GM12891 (cell line): ENCODE measurements at regions not wholly inside any gene's neighbourhood (a gene's known extent, or its start where the extent isn't known, plus 50 kb on each side); places are given as distances from the start of the nearest gene placed in this dataset.

Experiments
- PAX5 ChIP-seq: IDR thresholded peaks from 2 replicates; pipeline ENCODE4 v1.6.1; 2011; ENCODE audit warnings: low read length, moderate library complexity, mild to moderate bottlenecking; ENCODE audit not compliant: insufficient read depth, severe bottlenecking
- POLR2A ChIP-seq: IDR thresholded peaks from 2 replicates; pipeline ENCODE4 v1.6.1; 2011; ENCODE audit warnings: low read depth, low read length, control low read depth
- POLR2AphosphoS5 ChIP-seq: IDR thresholded peaks from 2 replicates; pipeline ENCODE4 v1.6.1; 2011; ENCODE audit warnings: low read depth, low read length, control low read depth
- POU2F2 ChIP-seq: IDR thresholded peaks from 2 replicates; pipeline ENCODE4 v1.6.1; 2011; ENCODE audit warnings: low read depth, mild to moderate bottlenecking, control low read depth, low read length, moderate library complexity
- SPI1 ChIP-seq: IDR thresholded peaks from 2 replicates; pipeline ENCODE4 v1.6.1; 2011; ENCODE audit warnings: low read depth, low read length, control low read depth
- TAF1 ChIP-seq: IDR thresholded peaks from 2 replicates; pipeline ENCODE4 v1.6.1; 2011; ENCODE audit warnings: low read depth, low read length, control low read depth

DNA sequence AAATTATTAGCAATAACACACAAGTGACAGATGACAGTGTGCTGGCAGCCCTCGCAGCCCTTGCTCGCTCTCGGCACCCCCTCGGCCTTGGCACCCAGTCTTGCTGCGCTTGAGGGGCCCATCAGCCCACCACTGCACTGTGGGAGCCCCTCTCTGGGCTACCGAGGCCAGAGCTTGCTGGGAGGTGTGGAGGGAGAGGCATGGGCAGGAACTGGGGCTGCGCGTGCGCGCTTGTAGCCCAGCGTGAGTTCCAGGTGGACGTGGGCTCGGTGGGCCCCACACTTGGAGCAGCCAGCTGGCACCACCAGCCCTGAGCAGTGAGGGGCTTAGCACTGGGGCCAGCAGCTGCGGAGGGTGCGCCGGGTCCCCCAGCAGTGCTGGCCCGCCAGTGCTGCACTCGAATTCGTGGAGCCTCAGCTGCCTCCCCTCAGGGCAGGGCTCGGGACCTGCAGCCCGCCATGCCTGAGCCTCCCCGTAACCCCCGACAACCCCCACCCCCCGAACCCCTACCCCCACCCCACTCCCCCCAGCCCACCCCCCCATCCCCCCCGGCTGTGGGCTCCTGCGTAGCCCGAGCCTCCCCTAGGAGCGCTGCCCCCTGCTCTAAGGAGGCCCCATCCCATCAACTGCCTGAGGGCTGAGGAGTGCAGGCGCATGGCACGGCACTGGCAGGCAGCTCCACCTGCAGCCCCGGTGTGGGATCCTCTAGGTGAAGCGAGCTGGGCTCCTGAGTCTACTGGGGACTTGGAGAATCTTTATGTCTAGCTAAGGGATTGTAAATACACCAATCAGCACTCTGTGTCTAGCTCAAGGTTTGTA is 240.9 kb downstream of the TRIM36 start:
- TF ChIP-seq POLR2A (no peak), POLR2AphosphoS5 (no peak), TAF1 (no peak), SPI1 (no peak), PAX5 (no peak), POU2F2 (no peak)
